Activated T-cell treated with anti-CD3 and anti-CD28 coated beads, Interleukin-2, amount 50 U/mL, for 72 hours (primary cell): ENCODE measurements at regions not wholly inside any gene's neighbourhood (a gene's known extent, or its start where the extent isn't known, plus 50 kb on each side); places are given as distances from the start of the nearest gene placed in this dataset.
"Not testable (repeated sequence)": the region's sequence is repeated elsewhere in the genome, so short reads cannot be mapped to it uniquely, and the experiment has no call there.

ENCODE experiments used
- ATAC-seq, 2 donors: fragments of 150-1000 bp; cut with Tn5 transposase; replicated peaks in 1 of 2; 2 replicates each; pipeline ENCODE4 v1.10.0; 2021; ENCODE audit warnings: moderate library complexity in 2 of 2, mild to moderate bottlenecking in 1 of 2
- DNase-seq, 2 donors: peaks; one replicate each; pipeline ENCODE4 v3.0.0; 2021 to 2022; ENCODE audit warnings: mixed read lengths in 1 of 2
- H3K27ac Mint-ChIP-seq: one replicate; pipeline ENCODE4 v1.8.0; 2022; ENCODE audit warnings: mild to moderate bottlenecking, moderate library complexity, mixed read lengths
- H3K27me3 Mint-ChIP-seq: one replicate; pipeline ENCODE4 v1.8.0; 2022; ENCODE audit warnings: low read depth, mixed read lengths
- H3K36me3 Mint-ChIP-seq, 2 donors: one replicate each; pipeline ENCODE4 v1.8.0; 2022; ENCODE audit warnings: mixed read lengths in 2 of 2, mild to moderate bottlenecking in 1 of 2; ENCODE audit not compliant: insufficient read depth in 2 of 2
- H3K4me1 Mint-ChIP-seq: one replicate; pipeline ENCODE4 v1.8.0; 2022; ENCODE audit warnings: low read depth, mixed read lengths
- H3K4me3 Mint-ChIP-seq, 2 donors: one replicate each; pipeline ENCODE4 v1.8.0; 2022; ENCODE audit warnings: mild to moderate bottlenecking in 2 of 2, mixed read lengths in 2 of 2, moderate library complexity in 2 of 2
- H3K9me3 Mint-ChIP-seq, 2 donors: one replicate each; pipeline ENCODE4 v1.8.0; 2022; ENCODE audit warnings: mixed read lengths in 2 of 2

GRCh38 chr3:191119415-191120295, 79.4 kb upstream of the OSTN start:
- H3K4me1 Mint-ChIP-seq = no peaks in the 10 kb centered on the region
- no peaks in the 10 kb centered on the region for H3K36me3 Mint-ChIP-seq
- H3K9me3 Mint-ChIP-seq = no peaks in the 10 kb centered on the region
- DNase-seq = no peak
- no peak overlapping the region for H3K4me3 Mint-ChIP-seq
- ATAC-seq = no peak
- H3K27ac Mint-ChIP-seq = no peak overlapping the region
- H3K27me3 Mint-ChIP-seq = no peaks in the 10 kb centered on the region

GRCh38 chr3:191111722-191112121, 87.3 kb upstream of the OSTN start:
- Mint-ChIP-seq H3K4me3 (no peak overlapping the region), H3K4me1 (no peaks in the 10 kb centered on the region), H3K9me3 (peaks cover 2% of the 10 kb centered on the region in 2 donors)

GRCh38 chr3:191105418-191105817, 93.6 kb upstream of the OSTN start:
- Mint-ChIP-seq H3K4me3 (no peak overlapping the region), H3K27ac (no peak overlapping the region), H3K36me3 (no peaks in the 10 kb centered on the region), H3K9me3 (peaks cover 2% of the 10 kb centered on the region in 2 donors), H3K27me3 (no peaks in the 10 kb centered on the region), H3K4me1 (no peaks in the 10 kb centered on the region)
- DNase-seq (no peak), ATAC-seq (no peak)

More at GRCh38 chr3:191111722-191112121, 87.3 kb upstream of the OSTN start:
- Mint-ChIP-seq H3K27ac (no peak overlapping the region), H3K36me3 (no peaks in the 10 kb centered on the region), H3K27me3 (no peaks in the 10 kb centered on the region)
- no peak for DNase-seq
- ATAC-seq = no peak

GRCh38 chr3:191100516-191100915, 98.5 kb upstream of the OSTN start:
- Mint-ChIP-seq H3K9me3 (no peaks in the 10 kb centered on the region), H3K4me3 (no peak overlapping the region), H3K27ac (no peak overlapping the region), H3K4me1 (no peaks in the 10 kb centered on the region), H3K27me3 (no peaks in the 10 kb centered on the region), H3K36me3 (no peaks in the 10 kb centered on the region)
- ATAC-seq (no peak), DNase-seq (no peak)

GRCh38 chr3:191094057-191094845, 104.8 kb upstream of the OSTN start:
- no peaks in the 10 kb centered on the region for H3K36me3 Mint-ChIP-seq
- ATAC-seq = no peak
- H3K27me3 Mint-ChIP-seq = no peaks in the 10 kb centered on the region

GRCh38 chr3:191087391-191087790, 111.7 kb upstream of the OSTN start:
- Mint-ChIP-seq H3K27me3 (no peaks in the 10 kb centered on the region), H3K4me1 (no peaks in the 10 kb centered on the region), H3K36me3 (no peaks in the 10 kb centered on the region), H3K9me3 (no peaks in the 10 kb centered on the region), H3K27ac (no peak overlapping the region), H3K4me3 (no peak overlapping the region)
- ATAC-seq = no peak
- DNase-seq = no peak

More at GRCh38 chr3:191094057-191094845, 104.8 kb upstream of the OSTN start:
- H3K27ac Mint-ChIP-seq = no peak overlapping the region
- no peaks in the 10 kb centered on the region for H3K9me3 Mint-ChIP-seq
- H3K4me3 Mint-ChIP-seq = no peak overlapping the region
- DNase-seq = no peak
- no peaks in the 10 kb centered on the region for H3K4me1 Mint-ChIP-seq

- H3K36me3 Mint-ChIP-seq = no peaks in the 10 kb centered on the region
- no peak overlapping the region for H3K27ac Mint-ChIP-seq
- ATAC-seq (no peak), DNase-seq (no peak)
- peaks cover 4 to 9% of the 10 kb centered on the region in 2 donors for H3K9me3 Mint-ChIP-seq
- H3K4me1 Mint-ChIP-seq = no peaks in the 10 kb centered on the region
- H3K27me3 Mint-ChIP-seq = no peaks in the 10 kb centered on the region
- no peak overlapping the region for H3K4me3 Mint-ChIP-seq
Observed at GRCh38 chr3:191085091-191085490, 114.0 kb upstream of the OSTN start.

GRCh38 chr3:191078913-191079312, 120.1 kb upstream of the OSTN start:
- not testable (repeated sequence) for H3K36me3 Mint-ChIP-seq, H3K27me3 Mint-ChIP-seq, H3K4me1 Mint-ChIP-seq, H3K4me3 Mint-ChIP-seq, H3K27ac Mint-ChIP-seq, DNase-seq, ATAC-seq
- peaks cover 13 to 15% of the 10 kb centered on the region in 2 donors for H3K9me3 Mint-ChIP-seq

- no peaks in the 10 kb centered on the region for H3K27me3 Mint-ChIP-seq
Observed at GRCh38 chr3:191076903-191077552, 122.0 kb upstream of the OSTN start.

GRCh38 chr3:191074511-191074910, 124.5 kb upstream of the OSTN start:
- Mint-ChIP-seq H3K4me1 (no peaks in the 10 kb centered on the region), H3K9me3 (peaks cover 6 to 7% of the 10 kb centered on the region in 2 donors), H3K36me3 (no peaks in the 10 kb centered on the region), H3K27me3 (no peaks in the 10 kb centered on the region), H3K4me3 (no peak overlapping the region), H3K27ac (no peak overlapping the region)
- DNase-seq (no peak), ATAC-seq (no peak)

More at GRCh38 chr3:191076903-191077552, 122.0 kb upstream of the OSTN start:
- no peak for ATAC-seq
- no peaks in the 10 kb centered on the region for H3K4me1 Mint-ChIP-seq
- no peak overlapping the region for H3K27ac Mint-ChIP-seq
- H3K4me3 Mint-ChIP-seq = no peak overlapping the region
- no peak for DNase-seq
- peaks cover 11 to 12% of the 10 kb centered on the region in 2 donors for H3K9me3 Mint-ChIP-seq
- no peaks in the 10 kb centered on the region for H3K36me3 Mint-ChIP-seq

GRCh38 chr3:191070762-191071403, 128.2 kb upstream of the OSTN start:
- peaks cover 2 to 4% of the 10 kb centered on the region in 2 donors for H3K9me3 Mint-ChIP-seq
- no peak overlapping the region for H3K4me3 Mint-ChIP-seq
- no peaks in the 10 kb centered on the region for H3K36me3 Mint-ChIP-seq
- H3K4me1 Mint-ChIP-seq = no peaks in the 10 kb centered on the region
- H3K27me3 Mint-ChIP-seq = no peaks in the 10 kb centered on the region
- DNase-seq = no peak
- no peak overlapping the region for H3K27ac Mint-ChIP-seq
- ATAC-seq = no peak

- H3K27ac Mint-ChIP-seq = no peak overlapping the region
- H3K27me3 Mint-ChIP-seq = no peaks in the 10 kb centered on the region
- peaks cover 2 to 4% of the 10 kb centered on the region in 2 donors for H3K9me3 Mint-ChIP-seq
- ATAC-seq (no peak), DNase-seq (no peak)
- no peaks in the 10 kb centered on the region for H3K36me3 Mint-ChIP-seq
- H3K4me3 Mint-ChIP-seq = no peak overlapping the region
- H3K4me1 Mint-ChIP-seq = no peaks in the 10 kb centered on the region
Observed at GRCh38 chr3:191070201-191070600, 128.8 kb upstream of the OSTN start.
